ENCODE measurements at regions not wholly inside any gene's neighbourhood (a gene's known extent, or its start where the extent isn't known, plus 50 kb on each side); places are given as distances from the start of the nearest gene placed in this dataset.

DNA sequence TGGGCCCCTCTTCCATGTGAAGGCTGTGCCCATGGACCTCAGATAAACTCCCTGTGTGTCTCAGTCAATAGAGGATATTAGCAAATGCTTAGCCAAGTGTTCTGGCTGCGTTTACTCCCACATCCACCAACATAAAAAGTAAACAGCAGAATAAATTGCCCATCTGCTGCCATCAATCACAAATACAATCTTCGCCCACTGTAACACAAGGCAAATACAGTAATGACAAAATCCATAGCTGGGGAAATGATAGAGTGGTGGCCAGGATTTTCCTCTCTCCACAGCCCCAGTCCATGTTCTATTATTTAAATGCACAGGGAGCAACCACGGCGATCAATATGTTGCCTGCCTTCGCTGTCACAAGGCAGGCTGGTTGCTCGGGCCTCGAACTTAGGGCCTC, 376.5 kb downstream of the UQCRFS1 start:
- ATAC-seq (ENCODE audit: insufficient number of reproducible peaks, low FRiP score, low read depth), result no peak
- Histone ChIP-seq H3K4me1 (ENCODE audit: control insufficient read depth in 1 of 2, low read depth in 2 of 2) (no peaks in the 10 kb centered on the region), H3K27me3 (replicated peaks; ENCODE audit: insufficient read depth) (no peaks in the 10 kb centered on the region), H3K9me3 (no peaks in the 10 kb centered on the region), H3K36me3 (no peaks in the 10 kb centered on the region), H3K27ac (no peak overlapping the region), H3K4me3 (no peak overlapping the region)
- TF ChIP-seq, protein P1, sequence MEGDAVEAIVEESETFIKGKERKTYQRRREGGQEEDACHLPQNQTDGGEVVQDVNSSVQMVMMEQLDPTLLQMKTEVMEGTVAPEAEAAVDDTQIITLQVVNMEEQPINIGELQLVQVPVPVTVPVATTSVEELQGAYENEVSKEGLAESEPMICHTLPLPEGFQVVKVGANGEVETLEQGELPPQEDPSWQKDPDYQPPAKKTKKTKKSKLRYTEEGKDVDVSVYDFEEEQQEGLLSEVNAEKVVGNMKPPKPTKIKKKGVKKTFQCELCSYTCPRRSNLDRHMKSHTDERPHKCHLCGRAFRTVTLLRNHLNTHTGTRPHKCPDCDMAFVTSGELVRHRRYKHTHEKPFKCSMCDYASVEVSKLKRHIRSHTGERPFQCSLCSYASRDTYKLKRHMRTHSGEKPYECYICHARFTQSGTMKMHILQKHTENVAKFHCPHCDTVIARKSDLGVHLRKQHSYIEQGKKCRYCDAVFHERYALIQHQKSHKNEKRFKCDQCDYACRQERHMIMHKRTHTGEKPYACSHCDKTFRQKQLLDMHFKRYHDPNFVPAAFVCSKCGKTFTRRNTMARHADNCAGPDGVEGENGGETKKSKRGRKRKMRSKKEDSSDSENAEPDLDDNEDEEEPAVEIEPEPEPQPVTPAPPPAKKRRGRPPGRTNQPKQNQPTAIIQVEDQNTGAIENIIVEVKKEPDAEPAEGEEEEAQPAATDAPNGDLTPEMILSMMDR (IDR thresholded peaks at IDR 0.05), result no peak
- no peak for DNase-seq (ENCODE audit: low spot score)

DNA sequence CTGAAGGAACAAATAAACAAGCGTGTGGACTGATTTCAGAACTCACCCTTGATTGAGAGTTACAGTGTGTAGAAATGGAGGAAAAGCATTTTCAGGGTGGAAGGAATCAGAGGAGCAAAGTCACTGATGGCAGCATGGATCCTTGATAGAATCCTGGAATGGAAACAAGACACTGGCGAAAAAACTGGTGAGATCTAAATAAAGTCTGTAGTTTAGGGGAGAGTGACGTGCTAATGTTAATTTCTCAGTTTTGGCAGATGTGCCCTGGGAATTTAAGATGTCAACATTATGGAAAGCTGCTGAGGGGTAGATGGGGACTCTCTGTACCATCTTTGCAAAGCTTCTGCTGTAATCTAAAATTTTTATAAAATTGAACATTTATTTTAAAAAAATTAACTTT, 378.0 kb downstream of the UQCRFS1 start:
- no peak for ATAC-seq (ENCODE audit: insufficient number of reproducible peaks, low FRiP score, low read depth)
- Histone ChIP-seq H3K9me3 (no peaks in the 10 kb centered on the region), H3K27me3 (replicated peaks; ENCODE audit: insufficient read depth) (no peaks in the 10 kb centered on the region), H3K4me3 (no peak overlapping the region), H3K4me1 (ENCODE audit: control insufficient read depth in 1 of 2, low read depth in 2 of 2) (no peaks in the 10 kb centered on the region), H3K27ac (no peak overlapping the region), H3K36me3 (no peaks in the 10 kb centered on the region)
- TF ChIP-seq, protein P1 (IDR thresholded peaks at IDR 0.05), result no peak
- no peak for DNase-seq (ENCODE audit: low spot score)

DNA sequence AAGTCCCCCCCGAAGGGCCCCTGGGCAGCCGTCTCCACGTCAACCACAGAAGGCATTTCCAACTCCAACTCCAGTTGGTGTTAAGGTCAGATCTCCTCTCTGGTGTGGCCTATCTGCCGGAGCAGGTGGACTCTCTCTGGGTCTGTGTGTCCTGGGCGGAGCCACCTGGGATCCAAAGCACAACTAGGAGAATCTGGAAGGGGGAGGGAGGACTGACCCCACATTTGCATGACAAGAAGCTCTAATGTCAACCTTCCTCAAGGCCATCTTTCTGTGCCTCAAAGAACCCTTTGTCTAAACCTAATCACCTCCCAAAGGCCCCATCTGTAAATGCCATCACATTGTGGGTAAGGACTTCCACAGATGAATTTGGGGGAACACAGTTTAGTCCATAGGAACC, 381.5 kb downstream of the UQCRFS1 start:
- ATAC-seq (ENCODE audit: insufficient number of reproducible peaks, low FRiP score, low read depth) (no peak), DNase-seq (ENCODE audit: low spot score) (no peak)
- no peak overlapping the region for H3K27ac ChIP-seq
- H3K27me3 ChIP-seq (replicated peaks; ENCODE audit: insufficient read depth), result no peaks in the 10 kb centered on the region
- TF ChIP-seq, protein P1 (IDR thresholded peaks at IDR 0.05), result no peak
- H3K4me3 ChIP-seq, result no peak overlapping the region
- no peaks in the 10 kb centered on the region for H3K36me3 ChIP-seq
- H3K9me3 ChIP-seq, result no peaks in the 10 kb centered on the region
- H3K4me1 ChIP-seq (ENCODE audit: control insufficient read depth in 1 of 2, low read depth in 2 of 2), result no peaks in the 10 kb centered on the region

DNA sequence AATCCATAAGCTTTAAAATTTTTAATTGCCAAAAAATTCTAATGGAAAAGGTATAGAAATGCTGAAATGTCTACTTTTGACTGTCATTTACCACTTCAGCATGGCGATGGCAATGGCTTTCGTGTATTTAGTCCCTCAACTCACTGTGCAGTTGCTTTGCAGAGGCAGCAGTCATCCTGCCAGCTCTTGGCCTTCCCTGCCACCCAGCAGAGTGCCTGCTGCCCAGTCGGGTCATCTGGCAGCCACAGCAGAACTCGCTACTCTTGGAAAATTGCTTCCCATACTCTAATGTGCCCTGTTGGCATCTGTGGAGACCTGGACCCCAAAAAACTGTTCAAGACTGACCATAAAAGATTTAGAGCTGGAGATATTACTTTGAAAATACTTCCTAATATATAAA, 383.2 kb downstream of the UQCRFS1 start:
- DNase-seq (ENCODE audit: low spot score), result no peak
- Histone ChIP-seq H3K4me1 (ENCODE audit: control insufficient read depth in 1 of 2, low read depth in 2 of 2) (no peaks in the 10 kb centered on the region), H3K9me3 (no peaks in the 10 kb centered on the region), H3K27me3 (replicated peaks; ENCODE audit: insufficient read depth) (no peaks in the 10 kb centered on the region), H3K27ac (no peak overlapping the region), H3K4me3 (no peak overlapping the region), H3K36me3 (no peaks in the 10 kb centered on the region)
- TF ChIP-seq, protein P1 (IDR thresholded peaks at IDR 0.05), result no peak
- ATAC-seq (ENCODE audit: insufficient number of reproducible peaks, low FRiP score, low read depth), result no peak

DNA sequence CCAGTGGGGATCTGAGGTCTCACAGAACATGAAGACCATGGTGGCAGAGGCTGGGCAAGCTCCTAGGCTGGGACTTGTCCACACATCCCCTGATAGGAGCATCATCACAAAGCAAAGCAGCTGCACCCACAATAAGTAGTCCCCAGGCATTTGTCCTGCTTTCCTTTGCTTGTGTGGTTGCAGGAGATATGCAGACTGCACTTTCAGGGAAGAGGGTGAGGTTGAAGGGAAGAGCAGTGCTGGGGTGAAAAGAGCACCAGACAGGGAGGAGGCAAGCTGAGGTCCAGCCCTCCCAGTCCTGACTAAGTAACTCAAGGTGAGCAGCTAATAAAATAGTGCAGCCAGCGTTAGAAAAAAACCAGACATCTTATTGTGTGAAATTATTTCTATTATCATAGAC, 383.6 kb downstream of the UQCRFS1 start:
- ATAC-seq (ENCODE audit: insufficient number of reproducible peaks, low FRiP score, low read depth) (no peak), DNase-seq (ENCODE audit: low spot score) (no peak)
- Histone ChIP-seq H3K36me3 (no peaks in the 10 kb centered on the region), H3K27me3 (replicated peaks; ENCODE audit: insufficient read depth) (no peaks in the 10 kb centered on the region), H3K9me3 (no peaks in the 10 kb centered on the region), H3K4me1 (ENCODE audit: control insufficient read depth in 1 of 2, low read depth in 2 of 2) (no peaks in the 10 kb centered on the region), H3K4me3 (no peak overlapping the region), H3K27ac (no peak overlapping the region)
- TF ChIP-seq, protein P1 (IDR thresholded peaks at IDR 0.05), result no peak
